CD14-positive monocyte (primary cell): ENCODE measurements at regions not wholly inside any gene's neighbourhood (a gene's known extent, or its start where the extent isn't known, plus 50 kb on each side); places are given as distances from the start of the nearest gene placed in this dataset.

ENCODE experiments used
- DNase-seq, 3 donors: peaks; one replicate each; pipeline ENCODE4 v3.0.0-alpha.2; 2011 to 2022
- H2AFZ ChIP-seq: 2 replicates; pipeline ENCODE4 v1.6.0; 2012; ENCODE audit warnings: mild to moderate bottlenecking, low read depth, low read length, inconsistent platforms; ENCODE audit not compliant: insufficient read depth, poor library complexity, severe bottlenecking
- H3K27ac ChIP-seq, 2 donors: 1 replicate in 1 of 2; 2 replicates in 1 of 2; pipeline ENCODE4 v1.5.1; 2012 to 2013; ENCODE audit warnings: low read length in 2 of 2, control low read depth in 1 of 2, inconsistent platforms in 1 of 2, low read depth in 1 of 2, mild to moderate bottlenecking in 1 of 2
- H3K27me3 ChIP-seq, 2 donors: one replicate each; pipeline versions ENCODE4 v1.6.0 to v1.6.1; 2011 to 2013; ENCODE audit warnings: low read length in 2 of 2; ENCODE audit not compliant: control insufficient read depth in 2 of 2, insufficient read depth in 2 of 2
- H3K36me3 ChIP-seq, 2 donors: replicated peaks in 1 of 2; 1 replicate in 1 of 2; 2 replicates in 1 of 2; pipeline versions ENCODE4 v1.5.1 to v1.6.1; 2012 to 2013; ENCODE audit warnings: low read length in 2 of 2, control low read depth in 1 of 2, inconsistent platforms in 1 of 2, mild to moderate bottlenecking in 1 of 2; ENCODE audit not compliant: insufficient read depth in 2 of 2, control insufficient read depth in 1 of 2
- H3K4me1 ChIP-seq, 2 donors: 1 replicate in 1 of 2; 2 replicates in 1 of 2; pipeline versions ENCODE4 v1.5.1 to v1.6.1; 2012 to 2013; ENCODE audit warnings: low read length in 2 of 2, control low read depth in 1 of 2, inconsistent platforms in 1 of 2, mild to moderate bottlenecking in 1 of 2, moderate library complexity in 1 of 2; ENCODE audit not compliant: insufficient read depth in 2 of 2, control insufficient read depth in 1 of 2
- H3K4me2 ChIP-seq: replicated peaks from 2 replicates; pipeline ENCODE3; 2012; ENCODE audit warnings: low read length, moderate library complexity, mild to moderate bottlenecking; ENCODE audit not compliant: poor library complexity, severe bottlenecking; ENCODE audit errors: extremely low read depth
- H3K4me3 ChIP-seq, 3 experiments: fragments of 200-600 bp in 1 of 3; sonication (generic) in 1 of 3; replicated peaks in 1 of 3; 1 replicate in 2 of 3; 2 replicates in 1 of 3; pipeline ENCODE4 v1.5.1; 2011 to 2013; ENCODE audit warnings: low read length in 3 of 3, mild to moderate bottlenecking in 3 of 3, control low read depth in 2 of 3, low read depth in 2 of 3, inconsistent platforms in 1 of 3, moderate library complexity in 1 of 3
- H3K79me2 ChIP-seq: 2 replicates; pipeline ENCODE4 v1.6.0; 2012; ENCODE audit warnings: mild to moderate bottlenecking, control low read depth, inconsistent platforms, low read length, moderate library complexity; ENCODE audit not compliant: insufficient read depth
- H3K9ac ChIP-seq: 2 replicates; pipeline ENCODE4 v1.6.0; 2017; ENCODE audit warnings: low read length, mild to moderate bottlenecking; ENCODE audit not compliant: insufficient read depth, poor library complexity, severe bottlenecking
- H3K9me3 ChIP-seq, 2 donors: replicated peaks in 1 of 2; 1 replicate in 1 of 2; 2 replicates in 1 of 2; pipeline versions ENCODE4 v1.5.1 to v1.6.1; 2012 to 2013; ENCODE audit warnings: low read length in 2 of 2, control low read depth in 1 of 2; ENCODE audit not compliant: control insufficient read depth in 1 of 2, insufficient read depth in 1 of 2
- H4K20me1 ChIP-seq: 2 replicates; pipeline ENCODE4 v1.6.0; 2012; ENCODE audit warnings: mild to moderate bottlenecking, low read length, control low read depth, moderate library complexity; ENCODE audit not compliant: insufficient read depth
- H3K27ac Mint-ChIP-seq, 7 donors: one replicate each; pipeline ENCODE4 v1.8.0; 2020; ENCODE audit warnings: mild to moderate bottlenecking in 7 of 7, mixed read lengths in 7 of 7, moderate library complexity in 6 of 7, inconsistent platforms in 2 of 7
- H3K27me3 Mint-ChIP-seq, 3 donors: one replicate each; pipeline ENCODE4 v1.8.0; 2021 to 2022; ENCODE audit warnings: low read depth in 3 of 3, mild to moderate bottlenecking in 3 of 3, mixed read lengths in 3 of 3, moderate library complexity in 3 of 3, inconsistent platforms in 1 of 3
- H3K36me3 Mint-ChIP-seq, 2 donors: one replicate each; pipeline ENCODE4 v1.8.0; 2020; ENCODE audit warnings: mixed read lengths in 2 of 2, inconsistent platforms in 1 of 2, mild to moderate bottlenecking in 1 of 2
- H3K4me1 Mint-ChIP-seq: one replicate; pipeline ENCODE4 v1.8.0; 2020; ENCODE audit warnings: mild to moderate bottlenecking, mixed read lengths
- H3K4me3 Mint-ChIP-seq, 2 donors: one replicate each; pipeline ENCODE4 v1.8.0; 2020; ENCODE audit warnings: mild to moderate bottlenecking in 2 of 2, mixed read lengths in 2 of 2, moderate library complexity in 1 of 2
- H3K9me3 Mint-ChIP-seq, 7 donors: one replicate each; pipeline ENCODE4 v1.8.0; 2020 to 2022; ENCODE audit warnings: mixed read lengths in 7 of 7, mild to moderate bottlenecking in 6 of 7, moderate library complexity in 6 of 7, inconsistent platforms in 2 of 7
- WGBS: methylation state at CpG from one replicate; pipeline ENCODE4 v1.1.5; 2013; ENCODE audit warnings: missing lambda C conversion rate; ENCODE audit not compliant: insufficient coverage; 5-methylcytosine and 5-hydroxymethylcytosine counted together
- intact Hi-C, 2 donors: fragments of 100-400 bp; cut with micrococcal nuclease; formaldehyde crosslinking; loops; one replicate each; pipeline versions ENCODE4 v1.15.0 to v1.15.1; 2023
- TF ChIP-seq, protein P1 (sequence below): fragments of 200-600 bp; IDR thresholded peaks from one replicate; pipeline ENCODE4 v1.8.0; 2022; ENCODE audit warnings: antibody characterized with exemption, mild to moderate bottlenecking

DNA sequence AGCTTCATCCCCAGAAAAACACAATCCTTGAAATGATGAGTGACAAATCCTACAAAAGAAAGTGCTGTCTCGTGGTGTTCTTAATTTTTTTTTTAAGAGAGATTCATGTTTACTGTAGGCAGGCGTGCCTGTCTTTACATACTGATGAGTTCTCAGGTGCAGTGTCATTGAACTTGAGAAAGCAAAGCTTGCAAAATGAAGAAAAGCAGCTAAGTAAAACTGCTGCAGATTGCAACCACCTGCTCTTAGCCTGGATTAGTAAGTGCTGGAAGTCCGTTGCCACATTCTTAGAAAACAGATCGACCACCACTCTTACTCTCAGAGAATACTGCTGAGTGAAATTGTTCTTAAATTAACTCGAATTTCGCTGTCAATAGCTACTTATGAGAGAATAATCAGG is 854.6 kb downstream of the TRIML1 start:
- no peaks in the 10 kb centered on the region for H3K9me3 ChIP-seq
- no peaks in the 10 kb centered on the region for H3K27me3 ChIP-seq
- DNase-seq: no peak
- intact Hi-C loops: no loop called here
- H3K4me2 ChIP-seq: no peak overlapping the region
- H4K20me1 ChIP-seq: no peaks in the 10 kb centered on the region
- WGBS: 100% methylated on average over 1 of the region's 6 CpGs
- Mint-ChIP-seq H3K27ac (no peak overlapping the region), H3K27me3 (no peaks in the 10 kb centered on the region), H3K9me3 (peaks cover 0 to 8% (median 2%) of the 10 kb centered on the region in 7 donors), H3K4me1 (no peaks in the 10 kb centered on the region), H3K4me3 (no peak overlapping the region), H3K36me3 (no peaks in the 10 kb centered on the region)
- no peak overlapping the region for H3K9ac ChIP-seq
- no peak overlapping the region for H3K27ac ChIP-seq
- TF ChIP-seq, protein P1, sequence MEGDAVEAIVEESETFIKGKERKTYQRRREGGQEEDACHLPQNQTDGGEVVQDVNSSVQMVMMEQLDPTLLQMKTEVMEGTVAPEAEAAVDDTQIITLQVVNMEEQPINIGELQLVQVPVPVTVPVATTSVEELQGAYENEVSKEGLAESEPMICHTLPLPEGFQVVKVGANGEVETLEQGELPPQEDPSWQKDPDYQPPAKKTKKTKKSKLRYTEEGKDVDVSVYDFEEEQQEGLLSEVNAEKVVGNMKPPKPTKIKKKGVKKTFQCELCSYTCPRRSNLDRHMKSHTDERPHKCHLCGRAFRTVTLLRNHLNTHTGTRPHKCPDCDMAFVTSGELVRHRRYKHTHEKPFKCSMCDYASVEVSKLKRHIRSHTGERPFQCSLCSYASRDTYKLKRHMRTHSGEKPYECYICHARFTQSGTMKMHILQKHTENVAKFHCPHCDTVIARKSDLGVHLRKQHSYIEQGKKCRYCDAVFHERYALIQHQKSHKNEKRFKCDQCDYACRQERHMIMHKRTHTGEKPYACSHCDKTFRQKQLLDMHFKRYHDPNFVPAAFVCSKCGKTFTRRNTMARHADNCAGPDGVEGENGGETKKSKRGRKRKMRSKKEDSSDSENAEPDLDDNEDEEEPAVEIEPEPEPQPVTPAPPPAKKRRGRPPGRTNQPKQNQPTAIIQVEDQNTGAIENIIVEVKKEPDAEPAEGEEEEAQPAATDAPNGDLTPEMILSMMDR: no peak
- no peak overlapping the region for H2AFZ ChIP-seq
- H3K79me2 ChIP-seq: no peaks in the 10 kb centered on the region
- no peak overlapping the region for H3K4me3 ChIP-seq
- H3K4me1 ChIP-seq: no peaks in the 10 kb centered on the region
- no peaks in the 10 kb centered on the region for H3K36me3 ChIP-seq

GRCh38 chr4:189001283-189001970 is 862.2 kb downstream of the TRIML1 start:
- TF ChIP-seq, protein P1: no peak
- DNase-seq: no peak
- H3K79me2 ChIP-seq: no peaks in the 10 kb centered on the region

More at GRCh38 chr4:189001283-189001970, 862.2 kb downstream of the TRIML1 start:
- H3K4me3 ChIP-seq: no peak overlapping the region
- H3K4me2 ChIP-seq: no peak overlapping the region
- no peak overlapping the region for H2AFZ ChIP-seq
- no peak overlapping the region for H3K27ac ChIP-seq
- H3K27me3 Mint-ChIP-seq: no peaks in the 10 kb centered on the region
- H3K36me3 ChIP-seq: no peaks in the 10 kb centered on the region
- no peaks in the 10 kb centered on the region for H3K4me1 Mint-ChIP-seq
- H3K36me3 Mint-ChIP-seq: no peaks in the 10 kb centered on the region
- no peak overlapping the region for H3K9ac ChIP-seq
- 89% methylated on average over 4 of the region's 12 CpGs for WGBS
- H4K20me1 ChIP-seq: no peaks in the 10 kb centered on the region
- H3K4me1 ChIP-seq: no peaks in the 10 kb centered on the region
- intact Hi-C loops: no loop called here
- peaks cover 6 to 20% (median 14%) of the 10 kb centered on the region in 7 donors for H3K9me3 Mint-ChIP-seq
- no peaks in the 10 kb centered on the region for H3K27me3 ChIP-seq
- no peak overlapping the region for H3K4me3 Mint-ChIP-seq
- peaks cover 17 to 26% of the 10 kb centered on the region in 2 donors for H3K9me3 ChIP-seq
- H3K27ac Mint-ChIP-seq: peak overlapping the region in 2 of 7 donors; percentile 67 to 76
